K562 (cell line): ENCODE measurements at regions not wholly inside any gene's neighbourhood (a gene's known extent, or its start where the extent isn't known, plus 50 kb on each side); places are given as distances from the start of the nearest gene placed in this dataset.

ENCODE experiments used
- ARID3B ChIP-seq: fragments of 250-450 bp; sonication (Bioruptor Pico); IDR thresholded peaks from 2 replicates; pipeline ENCODE4 v1.4.0; 2020; ENCODE audit warnings: borderline replicate concordance
- CTCF ChIP-seq, 3 experiments: IDR thresholded peaks in 2 of 3; conservative IDR thresholded peaks in 1 of 3; 2 replicates each; pipeline ENCODE4 v1.5.1; 2011 to 2012; ENCODE audit warnings: low read length in 3 of 3, mild to moderate bottlenecking in 3 of 3, control low read depth in 2 of 3, improper control_type of control experiment in 1 of 3, inconsistent platforms in 1 of 3, low read depth in 1 of 3, mixed read lengths in 1 of 3, moderate library complexity in 1 of 3; ENCODE audit not compliant: insufficient read depth in 2 of 3
- DNMT1 ChIP-seq: fragments of 450-650 bp; IDR thresholded peaks from 2 replicates; pipeline ENCODE4 v1.6.1; 2016; ENCODE audit warnings: antibody characterized with exemption, mild to moderate bottlenecking
- EHMT2 ChIP-seq: fragments of 450-650 bp; IDR thresholded peaks from 2 replicates; pipeline ENCODE4 v1.6.1; 2018; ENCODE audit warnings: antibody characterized with exemption
- EZH2 ChIP-seq: IDR thresholded peaks from 2 replicates; pipeline ENCODE4 v1.6.1; 2012; ENCODE audit warnings: low read depth, mild to moderate bottlenecking, inconsistent platforms, low read length, borderline replicate concordance
- POLR2A ChIP-seq: fragments of 450-650 bp; conservative IDR thresholded peaks from 2 replicates; pipeline ENCODE4 v1.6.1; 2016
- SMARCE1 ChIP-seq: fragments of 450-650 bp; IDR thresholded peaks from 2 replicates; pipeline ENCODE4 v1.7.1; 2016; ENCODE audit warnings: mild to moderate bottlenecking
- USF2 ChIP-seq: sonication (generic); formaldehyde crosslinking; IDR thresholded peaks from 2 replicates; pipeline ENCODE4 v1.5.0; 2020; ENCODE audit warnings: missing genetic modification reagents
- ZKSCAN8 ChIP-seq: fragments of 200-800 bp; sonication (Bioruptor generic); IDR thresholded peaks from 2 replicates; pipeline ENCODE4 v1.6.1; 2016; ENCODE audit warnings: missing genetic modification characterization, missing compliant biosample characterization
- TF ChIP-seq, protein P1 (sequence below): fragments of 450-650 bp; formaldehyde crosslinking; IDR thresholded peaks from 2 replicates; pipeline ENCODE4 v1.4.0; 2022; ENCODE audit warnings: missing genetic modification characterization

GRCh38 chr19:31499281-31500196, 150.3 kb upstream of the TSHZ3 start:
- TF ChIP-seq EHMT2, result no peak
- no peak for TF ChIP-seq USF2
- no peak for TF ChIP-seq DNMT1
- no peak for TF ChIP-seq ZKSCAN8 (CRISPR knock-in tag)
- TF ChIP-seq ARID3B (CRISPR knock-in tag), result no peak
- TF ChIP-seq, protein P1, sequence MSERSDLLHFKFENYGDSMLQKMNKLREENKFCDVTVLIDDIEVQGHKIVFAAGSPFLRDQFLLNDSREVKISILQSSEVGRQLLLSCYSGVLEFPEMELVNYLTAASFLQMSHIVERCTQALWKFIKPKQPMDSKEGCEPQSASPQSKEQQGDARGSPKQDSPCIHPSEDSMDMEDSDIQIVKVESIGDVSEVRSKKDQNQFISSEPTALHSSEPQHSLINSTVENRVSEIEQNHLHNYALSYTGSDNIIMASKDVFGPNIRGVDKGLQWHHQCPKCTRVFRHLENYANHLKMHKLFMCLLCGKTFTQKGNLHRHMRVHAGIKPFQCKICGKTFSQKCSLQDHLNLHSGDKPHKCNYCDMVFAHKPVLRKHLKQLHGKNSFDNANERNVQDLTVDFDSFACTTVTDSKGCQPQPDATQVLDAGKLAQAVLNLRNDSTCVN (CRISPR knock-in tag), result no peak
- no peak for TF ChIP-seq CTCF (IDR thresholded peaks at IDR 0.05 in 2 of 3, conservative IDR thresholded peaks at IDR 0.05 in 1 of 3; ENCODE audit: insufficient read depth in 2 of 3, low read depth in 1 of 3, low read length in 3 of 3)
- TF ChIP-seq EZH2, result no peak
- TF ChIP-seq POLR2A, result no peak
- no peak for TF ChIP-seq SMARCE1
